GM10266 (cell line): ENCODE measurements at regions not wholly inside any gene's neighbourhood (a gene's known extent, or its start where the extent isn't known, plus 50 kb on each side); places are given as distances from the start of the nearest gene placed in this dataset.

ENCODE experiments used
- DNase-seq: peaks from one replicate; pipeline ENCODE4 v3.0.0; 2012; ENCODE audit errors: extremely low spot score
- TF ChIP-seq, protein P1 (sequence below): IDR thresholded peaks from 2 replicates; pipeline ENCODE4 v1.5.1; 2012; ENCODE audit warnings: mild to moderate bottlenecking, low read depth; ENCODE audit not compliant: control insufficient read depth, insufficient read depth; ENCODE audit errors: missing control alignments

DNA sequence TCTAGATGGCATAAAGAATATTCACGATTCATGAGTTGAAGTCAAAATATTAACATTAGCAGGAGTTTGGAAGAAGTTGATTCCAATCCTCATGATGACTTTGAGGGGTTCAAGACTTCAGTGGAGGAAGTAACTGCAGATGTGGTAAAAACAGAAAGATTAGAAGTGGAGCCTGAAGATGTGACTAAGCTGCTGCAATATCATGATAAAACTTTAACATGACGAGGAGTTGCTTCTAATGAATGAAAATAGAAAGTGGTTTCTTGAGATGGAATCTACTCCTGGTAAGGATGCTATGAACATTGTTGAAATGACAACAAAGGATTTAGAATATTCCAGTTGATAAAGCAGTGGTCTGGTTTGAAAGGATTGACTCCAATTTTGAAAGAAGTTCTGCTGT, 70.1 kb upstream of the TMLHE start:
- TF ChIP-seq, protein P1, sequence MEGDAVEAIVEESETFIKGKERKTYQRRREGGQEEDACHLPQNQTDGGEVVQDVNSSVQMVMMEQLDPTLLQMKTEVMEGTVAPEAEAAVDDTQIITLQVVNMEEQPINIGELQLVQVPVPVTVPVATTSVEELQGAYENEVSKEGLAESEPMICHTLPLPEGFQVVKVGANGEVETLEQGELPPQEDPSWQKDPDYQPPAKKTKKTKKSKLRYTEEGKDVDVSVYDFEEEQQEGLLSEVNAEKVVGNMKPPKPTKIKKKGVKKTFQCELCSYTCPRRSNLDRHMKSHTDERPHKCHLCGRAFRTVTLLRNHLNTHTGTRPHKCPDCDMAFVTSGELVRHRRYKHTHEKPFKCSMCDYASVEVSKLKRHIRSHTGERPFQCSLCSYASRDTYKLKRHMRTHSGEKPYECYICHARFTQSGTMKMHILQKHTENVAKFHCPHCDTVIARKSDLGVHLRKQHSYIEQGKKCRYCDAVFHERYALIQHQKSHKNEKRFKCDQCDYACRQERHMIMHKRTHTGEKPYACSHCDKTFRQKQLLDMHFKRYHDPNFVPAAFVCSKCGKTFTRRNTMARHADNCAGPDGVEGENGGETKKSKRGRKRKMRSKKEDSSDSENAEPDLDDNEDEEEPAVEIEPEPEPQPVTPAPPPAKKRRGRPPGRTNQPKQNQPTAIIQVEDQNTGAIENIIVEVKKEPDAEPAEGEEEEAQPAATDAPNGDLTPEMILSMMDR = no peak
- no peak for DNase-seq

DNA sequence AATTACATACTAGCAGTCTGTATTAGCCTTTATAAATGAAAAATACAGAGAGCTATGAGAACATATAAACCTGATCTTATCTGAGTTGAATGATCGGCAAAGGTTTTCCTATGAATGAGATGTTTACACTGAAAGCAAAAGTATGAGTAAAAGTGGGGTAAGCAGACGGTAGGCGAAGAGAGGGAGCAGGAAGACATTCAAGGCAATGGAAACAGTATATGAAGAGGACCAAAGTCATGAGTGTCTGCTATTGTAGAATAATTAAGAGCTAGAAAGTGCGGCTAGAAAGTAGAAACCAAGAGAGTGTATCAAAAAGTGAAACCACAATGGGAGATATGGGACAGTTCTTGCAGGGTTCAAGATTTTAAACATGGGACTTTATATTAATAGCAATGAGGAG, 67.0 kb upstream of the TMLHE start:
- DNase-seq = no peak
- TF ChIP-seq, protein P1 = no peak

DNA sequence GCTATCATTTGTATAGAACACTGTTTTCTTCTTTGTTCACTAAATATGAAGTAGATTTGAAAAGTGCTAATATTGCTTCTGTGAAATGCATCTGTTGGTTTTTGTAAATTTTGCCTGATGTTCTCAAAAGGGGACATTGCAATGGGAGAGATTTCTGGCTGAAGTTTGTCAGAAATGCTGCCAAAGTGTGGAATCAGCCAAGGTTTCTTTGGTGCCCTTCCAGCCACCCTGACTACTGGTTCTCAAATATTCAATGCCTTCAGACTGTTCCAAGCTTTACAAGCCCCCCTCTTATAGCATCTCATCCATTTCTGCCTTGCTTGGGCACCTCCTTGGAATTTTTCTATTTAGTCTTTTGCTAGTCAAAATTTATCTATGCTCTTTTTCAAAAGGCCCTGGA, 60.6 kb upstream of the TMLHE start:
- TF ChIP-seq, protein P1 = no peak
- DNase-seq = no peak

DNA sequence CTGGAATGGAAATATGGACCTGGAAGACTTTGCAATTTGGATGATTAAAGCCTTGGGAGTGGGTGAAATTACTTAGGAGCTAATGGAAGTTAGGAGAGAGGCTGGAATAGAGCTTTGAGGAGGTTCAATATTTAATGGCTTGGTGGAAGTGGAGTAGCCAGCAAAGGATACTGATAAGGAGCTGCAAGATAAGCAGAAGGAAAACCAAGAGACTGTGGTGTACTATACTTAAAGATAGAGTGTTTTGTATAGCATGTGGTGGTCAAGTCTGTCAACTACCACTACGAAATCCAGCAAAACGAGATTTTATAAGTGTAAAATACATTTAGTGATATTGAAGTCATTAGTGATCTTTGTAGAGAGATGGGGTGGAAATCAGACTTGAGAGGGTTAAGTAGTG, 54.0 kb upstream of the TMLHE start:
- TF ChIP-seq, protein P1 = no peak
- DNase-seq = no peak
